Kidney (tissue), 13 donors: ENCODE measurements at regions not wholly inside any gene's neighbourhood (a gene's known extent, or its start where the extent isn't known, plus 50 kb on each side); places are given as distances from the start of the nearest gene placed in this dataset.
A peak's percentile ranks its signal among the peaks of the same experiment; 100 is the strongest.

Experiments
- DNase-seq, 5 donors: peaks; one replicate each; pipeline ENCODE4 v3.0.0-alpha.2; 2013 to 2020
- FAIRE-seq: peaks from 2 replicates; lab custom pipeline; 2012; peaks lifted over from hg19 to GRCh38; lab: Jason Lieb, UNC
- H3K27ac ChIP-seq, 2 donors: one replicate each; pipeline ENCODE4 v1.7.0; 2013; ENCODE audit warnings: low read depth in 2 of 2, low read length in 2 of 2, inconsistent platforms in 1 of 2
- H3K27me3 ChIP-seq: one replicate; pipeline ENCODE4 v1.7.1; 2013; ENCODE audit warnings: low read length, inconsistent platforms; ENCODE audit not compliant: control insufficient read depth, insufficient read depth
- H3K36me3 ChIP-seq, 3 donors: one replicate each; pipeline versions ENCODE4 v1.7.0 to v1.7.1; 2013; ENCODE audit warnings: low read length in 3 of 3, control low read depth in 1 of 3, inconsistent platforms in 1 of 3; ENCODE audit not compliant: insufficient read depth in 3 of 3, control insufficient read depth in 2 of 3
- H3K4me1 ChIP-seq, 3 donors: one replicate each; pipeline versions ENCODE4 v1.7.0 to v1.7.1; 2013; ENCODE audit warnings: low read length in 3 of 3, inconsistent platforms in 1 of 3, low read depth in 1 of 3; ENCODE audit not compliant: control insufficient read depth in 2 of 3, insufficient read depth in 2 of 3
- H3K4me3 ChIP-seq, 3 donors: one replicate each; pipeline versions ENCODE4 v1.7.0 to v1.8.1; 2013; ENCODE audit warnings: low read length in 3 of 3, control low read depth in 1 of 3, inconsistent platforms in 1 of 3
- H3K9ac ChIP-seq, 3 donors: one replicate each; pipeline versions ENCODE4 v1.7.0 to v1.7.1; 2013; ENCODE audit warnings: low read length in 3 of 3, control low read depth in 1 of 3, inconsistent platforms in 1 of 3
- H3K9me3 ChIP-seq, 3 donors: one replicate each; pipeline versions ENCODE4 v1.7.0 to v1.7.1; 2013; ENCODE audit warnings: low read length in 3 of 3, control low read depth in 1 of 3, inconsistent platforms in 1 of 3; ENCODE audit not compliant: control insufficient read depth in 2 of 3, insufficient read depth in 1 of 3
- CTCF ChIP-seq: IDR thresholded peaks from 3 replicates; pipeline ENCODE4 v1.5.1; 2012; ENCODE audit warnings: mild to moderate bottlenecking, moderate library complexity, borderline replicate concordance; ENCODE audit not compliant: insufficient read depth; ENCODE audit errors: extremely low read depth
- intact Hi-C: fragments of 100-400 bp; cut with DNase I; formaldehyde crosslinking; loops from one replicate; pipeline ENCODE4 v1.11.1; 2022
- donor health status: control.
- donor health status: control.
- donor health status: control.
- donor health status: control.
- donor health status: control.
- donor health status: DM: yes; HTN: yes; CAD: no.
- donor health status: Normal renal cell carcinoma (clear cell type).

- TF ChIP-seq CTCF, result no peak
- no peak for FAIRE-seq
- H3K27ac ChIP-seq, result no peak overlapping the region
- H3K4me3 ChIP-seq, result no peak overlapping the region
- H3K9me3 ChIP-seq, result no peaks in the 10 kb centered on the region
- no peak overlapping the region for H3K9ac ChIP-seq
- no peaks in the 10 kb centered on the region for H3K27me3 ChIP-seq
- H3K36me3 ChIP-seq, result no peaks in the 10 kb centered on the region
- intact Hi-C loops, result no loop called here
- no peak for DNase-seq
- no peaks in the 10 kb centered on the region for H3K4me1 ChIP-seq
Measured at GRCh38 chr2:2892892-2893291, 484.7 kb downstream of the EIPR1 start.

- H3K27ac ChIP-seq, result no peak overlapping the region
- intact Hi-C loops, result no loop called here
- H3K27me3 ChIP-seq, result no peaks in the 10 kb centered on the region
- no peaks in the 10 kb centered on the region for H3K9me3 ChIP-seq
- no peak for FAIRE-seq
- no peak overlapping the region for H3K9ac ChIP-seq
- H3K36me3 ChIP-seq, result no peaks in the 10 kb centered on the region
- TF ChIP-seq CTCF, result no peak
- peak in 2 of 5 donors; percentile 4 to 11 for DNase-seq
- H3K4me3 ChIP-seq, result no peak overlapping the region
- H3K4me1 ChIP-seq, result no peaks in the 10 kb centered on the region
Measured at GRCh38 chr2:2892378-2892777, 485.2 kb downstream of the EIPR1 start.

GRCh38 chr2:2890901-2891300 is 486.7 kb downstream of the EIPR1 start:
- peak in 1 of 5 donors; percentile 4 for DNase-seq
- Histone ChIP-seq H3K9ac (no peak overlapping the region), H3K9me3 (no peaks in the 10 kb centered on the region), H3K27me3 (no peaks in the 10 kb centered on the region), H3K4me1 (no peaks in the 10 kb centered on the region), H3K36me3 (no peaks in the 10 kb centered on the region), H3K27ac (no peak overlapping the region), H3K4me3 (no peak overlapping the region)
- FAIRE-seq, result no peak
- intact Hi-C loops, result no loop called here
- no peak for TF ChIP-seq CTCF

GRCh38 chr2:2890246-2890645 is 487.4 kb downstream of the EIPR1 start:
- FAIRE-seq (no peak), DNase-seq (peak in 2 of 5 donors; percentile 1 to 10)
- no peaks in the 10 kb centered on the region for H3K4me1 ChIP-seq
- H3K27ac ChIP-seq, result no peak overlapping the region
- no peaks in the 10 kb centered on the region for H3K27me3 ChIP-seq
- no peaks in the 10 kb centered on the region for H3K36me3 ChIP-seq
- H3K9ac ChIP-seq, result no peak overlapping the region
- no peaks in the 10 kb centered on the region for H3K9me3 ChIP-seq
- intact Hi-C loops, result no loop called here
- no peak for TF ChIP-seq CTCF
- H3K4me3 ChIP-seq, result no peak overlapping the region
